ENCODE measurements at regions not wholly inside any gene's neighbourhood (a gene's known extent, or its start where the extent isn't known, plus 50 kb on each side); places are given as distances from the start of the nearest gene placed in this dataset.

- Histone ChIP-seq H3K9me3 (ENCODE audit: control insufficient read depth, low read length) (no peaks in the 10 kb centered on the region), H3K4me3 (ENCODE audit: low read length) (no peak overlapping the region), H3K4me1 (ENCODE audit: control insufficient read depth, insufficient read depth, low read length) (no peaks in the 10 kb centered on the region), H3K27me3 (ENCODE audit: control insufficient read depth, insufficient read depth) (no peaks in the 10 kb centered on the region), H3K27ac (ENCODE audit: low read length) (no peak overlapping the region)
- DNase-seq: no peak
- intact Hi-C loops (cut with DNase I): no loop called here
- 38% methylated on average over 1 of the region's 1 CpG for WGBS
- no peak for ATAC-seq
These were observed 196.8 kb upstream of the RUNX1 start for GRCh38 chr21:35245879-35246278.

DNA sequence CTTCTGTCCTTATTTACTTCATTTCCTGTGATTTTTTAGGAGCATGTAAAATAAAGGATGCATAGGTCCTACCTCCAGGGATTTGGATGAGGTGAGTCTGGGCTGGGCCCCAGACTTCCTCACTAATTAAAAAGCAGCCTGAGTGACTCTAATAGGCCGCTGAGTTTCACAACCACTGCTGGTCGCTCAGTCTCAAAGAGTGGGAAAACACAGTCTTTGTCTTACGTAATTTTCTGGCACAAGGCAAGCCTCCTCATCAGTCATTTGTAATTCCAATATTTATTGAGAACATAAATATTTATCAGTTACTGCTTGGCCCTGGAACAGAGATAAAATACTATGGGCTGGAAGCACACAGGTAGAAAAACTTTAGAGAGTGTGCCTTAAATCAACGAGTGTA is 195.4 kb upstream of the RUNX1 start:
- Histone ChIP-seq H3K27ac (ENCODE audit: low read length) (no peak overlapping the region), H3K4me1 (ENCODE audit: control insufficient read depth, insufficient read depth, low read length) (no peaks in the 10 kb centered on the region), H3K9me3 (ENCODE audit: control insufficient read depth, low read length) (no peaks in the 10 kb centered on the region), H3K27me3 (ENCODE audit: control insufficient read depth, insufficient read depth) (no peaks in the 10 kb centered on the region), H3K4me3 (ENCODE audit: low read length) (no peak overlapping the region)
- 76% methylated on average over 4 of the region's 4 CpGs for WGBS
- DNase-seq: peak in 1 of 3 donors; percentile 49
- ATAC-seq: no peak
- intact Hi-C loops (cut with DNase I): no loop called here

DNA sequence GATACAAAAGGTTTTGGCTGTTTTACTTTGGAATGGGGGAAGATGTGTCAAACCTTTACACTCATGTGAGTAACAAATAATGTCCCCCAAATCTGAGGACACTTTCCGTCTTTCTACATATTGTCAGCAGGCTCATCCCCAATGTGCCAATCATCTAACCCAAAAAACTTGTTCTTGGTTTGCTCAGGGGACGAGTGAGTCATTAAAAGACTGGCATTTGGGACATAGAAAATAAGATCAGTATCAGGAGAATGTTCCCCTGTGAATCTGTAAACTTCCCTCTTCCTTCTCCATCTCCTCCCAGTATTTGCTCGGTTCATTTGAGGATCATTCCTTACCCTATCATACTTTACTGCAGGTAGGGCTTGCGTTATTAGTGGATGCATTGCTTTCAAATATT is 194.1 kb upstream of the RUNX1 start:
- Histone ChIP-seq H3K27ac (ENCODE audit: low read length) (no peak overlapping the region), H3K4me1 (ENCODE audit: control insufficient read depth, insufficient read depth, low read length) (no peaks in the 10 kb centered on the region), H3K27me3 (ENCODE audit: control insufficient read depth, insufficient read depth) (no peaks in the 10 kb centered on the region), H3K9me3 (ENCODE audit: control insufficient read depth, low read length) (no peaks in the 10 kb centered on the region), H3K4me3 (ENCODE audit: low read length) (no peak overlapping the region)
- 87% methylated on average over 4 of the region's 4 CpGs for WGBS
- intact Hi-C loops (cut with DNase I): no loop called here
- DNase-seq (no peak), ATAC-seq (no peak)

DNA sequence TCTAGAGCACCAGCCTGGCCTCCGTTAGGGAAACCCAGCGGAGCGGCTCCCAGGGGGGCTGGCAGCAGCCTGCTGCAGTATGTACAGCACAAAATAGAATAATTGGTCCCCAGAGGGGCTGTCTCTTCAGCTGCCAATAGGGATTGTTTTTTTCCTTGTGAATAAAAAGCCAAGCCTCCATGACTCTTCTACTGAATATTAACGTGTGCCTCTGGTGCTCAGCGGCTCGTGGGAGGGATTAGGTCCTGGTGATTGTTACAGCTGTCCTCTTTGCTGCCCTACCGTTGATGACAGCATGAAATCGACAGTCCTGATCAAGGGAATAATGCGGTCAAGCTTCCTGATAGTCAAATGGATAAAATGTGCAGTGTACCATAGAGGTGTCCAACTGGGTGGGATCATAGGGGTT is 190.7 kb upstream of the RUNX1 start:
- Histone ChIP-seq H3K4me1 (ENCODE audit: control insufficient read depth, insufficient read depth, low read length) (no peaks in the 10 kb centered on the region), H3K4me3 (ENCODE audit: low read length) (no peak overlapping the region), H3K9me3 (ENCODE audit: control insufficient read depth, low read length) (no peaks in the 10 kb centered on the region), H3K27ac (ENCODE audit: low read length) (no peak overlapping the region), H3K27me3 (ENCODE audit: control insufficient read depth, insufficient read depth) (no peaks in the 10 kb centered on the region)
- WGBS: 30% methylated on average over 9 of the region's 9 CpGs
- peak; percentile 31 to 48 for ATAC-seq
- intact Hi-C loops (cut with DNase I): no loop called here
- peak; percentile 25 to 62 (median 54) for DNase-seq

GRCh38 chr21:35238119-35238518 is 189.0 kb upstream of the RUNX1 start:
- no peak overlapping the region for H3K27ac ChIP-seq (ENCODE audit: low read length)
- DNase-seq (no peak), ATAC-seq (no peak)
- intact Hi-C loops (cut with DNase I): no loop called here
- no peaks in the 10 kb centered on the region for H3K9me3 ChIP-seq (ENCODE audit: control insufficient read depth, low read length)
- H3K4me1 ChIP-seq (ENCODE audit: control insufficient read depth, insufficient read depth, low read length): no peaks in the 10 kb centered on the region
- no peaks in the 10 kb centered on the region for H3K27me3 ChIP-seq (ENCODE audit: control insufficient read depth, insufficient read depth)
- 91% methylated on average over 2 of the region's 2 CpGs for WGBS
- no peak overlapping the region for H3K4me3 ChIP-seq (ENCODE audit: low read length)

DNA sequence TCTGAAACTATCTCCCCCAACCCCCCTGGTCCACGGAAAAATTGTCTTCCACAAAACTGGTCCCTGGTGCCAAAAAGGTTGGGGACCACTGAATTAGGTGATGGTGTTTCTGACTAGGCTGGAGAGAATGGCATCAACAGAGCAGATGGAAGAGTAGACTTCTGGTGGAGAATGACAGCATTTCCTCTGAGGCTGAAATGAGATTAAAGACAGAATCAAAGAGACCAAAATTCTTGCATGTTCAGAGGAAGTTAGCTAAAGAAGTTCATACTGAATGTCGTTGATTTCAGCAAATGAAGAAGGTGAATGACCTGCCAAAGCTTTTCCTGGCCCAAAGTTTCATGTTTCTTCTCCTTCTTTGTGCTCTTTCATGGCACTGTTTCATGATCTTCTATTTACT is 188.2 kb upstream of the RUNX1 start:
- WGBS: 73% methylated on average over 2 of the region's 2 CpGs
- Histone ChIP-seq H3K4me1 (ENCODE audit: control insufficient read depth, insufficient read depth, low read length) (no peaks in the 10 kb centered on the region), H3K27me3 (ENCODE audit: control insufficient read depth, insufficient read depth) (no peaks in the 10 kb centered on the region), H3K4me3 (ENCODE audit: low read length) (no peak overlapping the region), H3K9me3 (ENCODE audit: control insufficient read depth, low read length) (no peaks in the 10 kb centered on the region), H3K27ac (ENCODE audit: low read length) (no peak overlapping the region)
- DNase-seq (no peak), ATAC-seq (no peak)
- intact Hi-C loops (cut with DNase I): no loop called here

- Histone ChIP-seq H3K27me3 (ENCODE audit: control insufficient read depth, insufficient read depth) (no peaks in the 10 kb centered on the region), H3K9me3 (ENCODE audit: control insufficient read depth, low read length) (no peaks in the 10 kb centered on the region), H3K4me1 (ENCODE audit: control insufficient read depth, insufficient read depth, low read length) (no peaks in the 10 kb centered on the region), H3K27ac (ENCODE audit: low read length) (no peak overlapping the region), H3K4me3 (ENCODE audit: low read length) (no peak overlapping the region)
- DNase-seq (no peak), ATAC-seq (no peak)
- intact Hi-C loops (cut with DNase I): no loop called here
- WGBS: 85% methylated on average over 1 of the region's 1 CpG
These were observed 187.0 kb upstream of the RUNX1 start for GRCh38 chr21:35236090-35236489.

- 73% methylated on average over 5 of the region's 5 CpGs for WGBS
- Histone ChIP-seq H3K27me3 (ENCODE audit: control insufficient read depth, insufficient read depth) (no peaks in the 10 kb centered on the region), H3K9me3 (ENCODE audit: control insufficient read depth, low read length) (no peaks in the 10 kb centered on the region), H3K4me1 (ENCODE audit: control insufficient read depth, insufficient read depth, low read length) (no peaks in the 10 kb centered on the region), H3K27ac (ENCODE audit: low read length) (no peak overlapping the region), H3K4me3 (ENCODE audit: low read length) (no peak overlapping the region)
- ATAC-seq: no peak
- intact Hi-C loops (cut with DNase I): no loop called here
- no peak for DNase-seq
These were observed 185.6 kb upstream of the RUNX1 start for GRCh38 chr21:35234725-35235124.

DNA sequence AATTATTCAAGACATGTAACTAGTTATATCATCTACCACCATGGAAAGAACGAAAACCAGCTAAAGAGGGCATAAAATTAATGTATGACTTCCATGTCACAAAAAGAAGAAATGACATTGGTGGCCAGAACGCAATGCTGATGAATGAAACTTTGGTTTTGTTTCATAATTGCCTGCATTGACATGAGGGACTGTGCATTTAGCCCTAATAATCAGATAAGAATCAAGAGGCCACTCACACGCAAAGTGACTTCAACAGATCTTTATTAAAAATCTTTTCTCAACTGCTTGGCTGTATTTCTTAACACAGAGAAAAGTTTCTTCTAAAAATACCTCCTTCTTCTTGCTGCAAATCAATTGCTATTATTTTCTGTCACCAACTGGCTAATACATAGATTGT is 184.7 kb upstream of the RUNX1 start:
- 91% methylated on average over 3 of the region's 3 CpGs for WGBS
- Histone ChIP-seq H3K27ac (ENCODE audit: low read length) (no peak overlapping the region), H3K4me3 (ENCODE audit: low read length) (no peak overlapping the region), H3K27me3 (ENCODE audit: control insufficient read depth, insufficient read depth) (no peaks in the 10 kb centered on the region), H3K4me1 (ENCODE audit: control insufficient read depth, insufficient read depth, low read length) (no peaks in the 10 kb centered on the region), H3K9me3 (ENCODE audit: control insufficient read depth, low read length) (no peaks in the 10 kb centered on the region)
- no peak for ATAC-seq
- no peak for DNase-seq
- intact Hi-C loops (cut with DNase I): no loop called here

DNA sequence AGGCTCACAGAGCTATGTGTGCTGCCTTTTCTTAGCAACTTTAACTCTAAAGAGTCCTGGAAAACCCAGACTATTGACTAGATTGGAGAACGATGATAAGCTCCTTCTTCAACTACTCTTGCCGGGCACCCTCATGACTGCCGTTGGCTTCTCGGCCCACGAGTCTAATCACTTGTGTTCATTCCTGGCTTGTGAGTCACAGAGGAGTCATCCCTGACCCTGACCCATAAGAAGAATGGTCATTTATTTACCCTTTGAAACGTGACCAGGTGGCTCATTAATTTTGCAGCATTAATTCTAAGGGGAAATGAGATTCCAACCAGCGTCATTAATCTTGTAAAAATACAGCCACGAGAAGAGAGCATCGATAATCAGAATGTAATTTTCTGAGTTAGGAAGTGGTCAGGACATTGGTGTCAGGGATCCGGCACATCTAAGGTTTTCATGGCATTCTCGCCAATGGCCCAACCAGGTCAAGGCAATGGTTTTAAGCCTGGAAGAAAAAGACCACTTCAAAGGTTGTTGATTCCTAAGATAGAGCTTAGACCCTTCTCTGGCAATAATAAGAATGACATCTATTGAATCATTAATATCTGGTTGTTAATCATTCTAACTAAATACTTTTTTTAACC is 183.6 kb upstream of the RUNX1 start:
- no peak for ATAC-seq
- intact Hi-C loops (cut with DNase I): no loop called here
- no peak for DNase-seq
- WGBS: 64% methylated on average over 11 of the region's 11 CpGs
- no peaks in the 10 kb centered on the region for H3K9me3 ChIP-seq (ENCODE audit: control insufficient read depth, low read length)
- H3K27ac ChIP-seq (ENCODE audit: low read length): no peak overlapping the region
- no peaks in the 10 kb centered on the region for H3K4me1 ChIP-seq (ENCODE audit: control insufficient read depth, insufficient read depth, low read length)
- H3K4me3 ChIP-seq (ENCODE audit: low read length): no peak overlapping the region
- H3K27me3 ChIP-seq (ENCODE audit: control insufficient read depth, insufficient read depth): no peaks in the 10 kb centered on the region

GRCh38 chr21:35231090-35231489 is 182.0 kb upstream of the RUNX1 start:
- WGBS: 89% methylated on average over 2 of the region's 2 CpGs
- H3K4me3 ChIP-seq (ENCODE audit: low read length): no peak overlapping the region
- no peaks in the 10 kb centered on the region for H3K27me3 ChIP-seq (ENCODE audit: control insufficient read depth, insufficient read depth)
- no peaks in the 10 kb centered on the region for H3K9me3 ChIP-seq (ENCODE audit: control insufficient read depth, low read length)
- intact Hi-C loops (cut with DNase I): no loop called here
- H3K27ac ChIP-seq (ENCODE audit: low read length): no peak overlapping the region
- ATAC-seq: no peak
- no peak for DNase-seq
- H3K4me1 ChIP-seq (ENCODE audit: control insufficient read depth, insufficient read depth, low read length): peaks cover 2% of the 10 kb centered on the region

- Histone ChIP-seq H3K27me3 (ENCODE audit: control insufficient read depth, insufficient read depth) (no peaks in the 10 kb centered on the region), H3K27ac (ENCODE audit: low read length) (no peak overlapping the region), H3K4me3 (ENCODE audit: low read length) (no peak overlapping the region), H3K4me1 (ENCODE audit: control insufficient read depth, insufficient read depth, low read length) (peaks cover 6% of the 10 kb centered on the region), H3K9me3 (ENCODE audit: control insufficient read depth, low read length) (no peaks in the 10 kb centered on the region)
- intact Hi-C loops (cut with DNase I): no loop called here
- DNase-seq (no peak), ATAC-seq (no peak)
- 26% methylated on average over 3 of the region's 3 CpGs for WGBS
These were observed 180.2 kb upstream of the RUNX1 start for GRCh38 chr21:35229290-35229689.
